Activated T-cell treated with anti-CD3 and anti-CD28 coated beads, Interleukin-2, amount 50 U/mL, for 4 hours (primary cell): ENCODE measurements at regions not wholly inside any gene's neighbourhood (a gene's known extent, or its start where the extent isn't known, plus 50 kb on each side); places are given as distances from the start of the nearest gene placed in this dataset.

Source experiments
- ATAC-seq, 2 donors: fragments of 200-7000 bp; cut with Tn5 transposase; one replicate each; pipeline ENCODE4 v1.10.0; 2021
- DNase-seq: peaks from one replicate; pipeline ENCODE4 v3.0.0-alpha.2; 2020
- H3K27me3 Mint-ChIP-seq: one replicate; pipeline ENCODE4 v1.8.0; 2021; ENCODE audit warnings: low read depth, mixed read lengths
- H3K36me3 Mint-ChIP-seq: one replicate; pipeline ENCODE4 v1.8.0; 2022; ENCODE audit warnings: mixed read lengths; ENCODE audit not compliant: insufficient read depth
- H3K4me1 Mint-ChIP-seq: one replicate; pipeline ENCODE4 v1.8.0; 2021; ENCODE audit warnings: low read depth, mixed read lengths
- H3K4me3 Mint-ChIP-seq: one replicate; pipeline ENCODE4 v1.8.0; 2021; ENCODE audit warnings: mild to moderate bottlenecking, moderate library complexity, mixed read lengths
- H3K9me3 Mint-ChIP-seq: one replicate; pipeline ENCODE4 v1.8.0; 2021; ENCODE audit warnings: mixed read lengths

- H3K9me3 Mint-ChIP-seq: peaks cover 15% of the 10 kb centered on the region
- H3K4me1 Mint-ChIP-seq: peaks cover 11% of the 10 kb centered on the region
- DNase-seq (no peak), ATAC-seq (no peak)
- no peaks in the 10 kb centered on the region for H3K27me3 Mint-ChIP-seq
- no peaks in the 10 kb centered on the region for H3K36me3 Mint-ChIP-seq
- no peak overlapping the region for H3K4me3 Mint-ChIP-seq
Observed at GRCh38 chr21:34205811-34206571, 132.6 kb downstream of the MRPS6 start.

DNA sequence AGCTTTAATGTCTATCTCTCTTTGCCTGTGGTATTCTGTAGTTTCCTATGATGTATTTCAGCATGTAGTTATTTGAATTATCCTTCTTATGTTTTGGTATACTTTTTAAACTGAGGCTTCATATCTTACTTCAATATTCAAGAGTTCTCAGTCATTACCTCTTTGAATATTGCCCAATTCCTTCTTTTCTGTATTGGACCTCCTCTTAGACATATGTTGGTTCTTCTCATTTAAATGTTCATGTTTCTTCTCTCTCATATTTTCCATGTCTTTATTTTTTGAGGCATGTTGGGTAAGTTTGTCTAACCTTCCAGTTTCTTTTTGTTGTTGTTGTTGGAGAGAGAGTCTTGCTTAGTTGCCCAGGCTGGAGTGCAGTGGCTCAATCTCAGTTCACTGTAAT, 140.6 kb downstream of the MRPS6 start:
- Mint-ChIP-seq H3K36me3 (no peaks in the 10 kb centered on the region), H3K27me3 (peaks cover 6% of the 10 kb centered on the region), H3K4me3 (no peak overlapping the region), H3K9me3 (peaks cover 23% of the 10 kb centered on the region), H3K4me1 (no peaks in the 10 kb centered on the region)
- DNase-seq: no peak
- no peak for ATAC-seq

DNA sequence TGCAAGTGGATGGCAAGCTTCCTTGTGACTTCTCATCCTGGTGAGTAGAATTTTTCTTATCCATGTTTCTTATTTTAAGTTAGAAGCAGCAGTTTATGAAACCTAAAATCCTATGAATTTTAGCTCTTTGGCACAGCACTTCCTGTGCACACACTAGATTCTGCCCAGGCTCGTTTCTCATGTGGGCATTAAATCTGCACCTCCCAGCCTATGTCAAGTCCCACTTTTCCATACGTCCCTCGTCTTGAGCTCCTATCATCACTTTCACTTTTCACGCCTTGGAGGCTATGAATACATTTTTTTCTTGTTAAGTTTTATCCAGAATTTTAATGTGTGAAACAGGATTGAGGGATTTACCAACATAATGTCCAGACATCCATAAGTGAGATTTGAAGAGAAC, 142.1 kb downstream of the MRPS6 start:
- H3K4me3 Mint-ChIP-seq: no peak overlapping the region
- H3K9me3 Mint-ChIP-seq: peaks cover 10% of the 10 kb centered on the region
- ATAC-seq (no peak), DNase-seq (no peak)
- no peaks in the 10 kb centered on the region for H3K4me1 Mint-ChIP-seq
- peaks cover 6% of the 10 kb centered on the region for H3K27me3 Mint-ChIP-seq
- no peaks in the 10 kb centered on the region for H3K36me3 Mint-ChIP-seq

DNA sequence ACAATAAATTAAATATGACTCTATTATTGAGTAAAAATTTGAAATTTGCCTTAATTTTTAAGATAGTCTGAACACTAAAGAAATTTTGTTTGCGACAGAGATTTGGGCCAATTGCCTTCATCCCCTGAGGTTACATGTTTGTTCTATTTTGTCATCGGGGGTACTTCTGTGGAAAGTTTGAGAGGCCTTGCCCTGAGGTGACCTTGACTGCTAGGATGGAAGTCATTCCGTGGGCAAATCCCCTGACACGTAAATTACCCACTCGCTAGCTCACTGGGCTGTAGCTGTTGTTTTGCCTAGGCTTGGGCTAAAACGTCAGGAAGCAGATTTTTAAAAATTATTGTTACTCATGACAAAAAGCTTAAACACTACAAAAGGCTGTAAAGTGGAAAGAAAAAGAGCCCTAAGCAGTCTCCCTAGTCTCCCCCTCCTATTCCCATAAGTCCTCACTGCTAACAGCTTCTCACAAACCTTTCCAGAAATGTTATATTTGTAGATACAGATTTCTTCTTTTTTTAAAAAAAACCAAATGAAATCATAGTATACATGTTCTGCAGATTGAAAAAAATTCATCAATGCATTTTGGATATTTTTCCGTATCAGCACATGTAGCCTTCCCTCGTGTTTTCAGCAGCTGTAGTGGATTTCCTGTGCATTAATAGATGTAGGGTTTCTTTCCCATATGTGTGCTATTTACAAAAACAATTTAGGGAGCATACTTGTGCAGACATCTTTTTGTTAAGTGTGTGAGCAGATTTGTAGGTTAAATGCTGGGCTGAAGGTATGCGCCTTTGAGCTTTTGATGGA, 142.7 kb downstream of the MRPS6 start:
- no peak for ATAC-seq
- Mint-ChIP-seq H3K27me3 (peaks cover 6% of the 10 kb centered on the region), H3K9me3 (peaks cover 9% of the 10 kb centered on the region), H3K4me1 (no peaks in the 10 kb centered on the region), H3K36me3 (no peaks in the 10 kb centered on the region), H3K4me3 (no peak overlapping the region)
- DNase-seq: no peak

DNA sequence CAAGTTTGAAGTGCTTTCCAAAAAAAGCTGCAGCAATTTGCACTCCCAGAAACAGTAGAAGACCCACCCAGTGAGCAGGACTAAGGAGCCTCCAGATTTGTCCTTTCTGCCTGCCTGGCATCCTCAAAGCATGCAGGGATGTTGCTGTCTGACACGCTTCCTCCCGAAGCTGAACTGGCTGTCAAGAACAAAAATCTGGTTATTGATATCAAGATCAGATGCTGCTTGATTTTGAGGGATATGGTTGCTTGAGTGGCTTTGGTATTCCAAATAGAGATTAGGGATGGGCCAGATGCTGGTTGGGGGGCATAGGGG, 143.3 kb downstream of the MRPS6 start:
- H3K4me3 Mint-ChIP-seq: no peak overlapping the region
- ATAC-seq (no peak), DNase-seq (no peak)
- H3K9me3 Mint-ChIP-seq: peaks cover 9% of the 10 kb centered on the region
- H3K4me1 Mint-ChIP-seq: no peaks in the 10 kb centered on the region
- no peaks in the 10 kb centered on the region for H3K36me3 Mint-ChIP-seq
- peaks cover 2% of the 10 kb centered on the region for H3K27me3 Mint-ChIP-seq

GRCh38 chr21:34217263-34217662, 143.9 kb downstream of the MRPS6 start:
- ATAC-seq: no peak
- H3K36me3 Mint-ChIP-seq: no peaks in the 10 kb centered on the region
- DNase-seq: no peak
- no peaks in the 10 kb centered on the region for H3K4me1 Mint-ChIP-seq
- peaks cover 2% of the 10 kb centered on the region for H3K27me3 Mint-ChIP-seq
- no peak overlapping the region for H3K4me3 Mint-ChIP-seq
- H3K9me3 Mint-ChIP-seq: peaks cover 9% of the 10 kb centered on the region

DNA sequence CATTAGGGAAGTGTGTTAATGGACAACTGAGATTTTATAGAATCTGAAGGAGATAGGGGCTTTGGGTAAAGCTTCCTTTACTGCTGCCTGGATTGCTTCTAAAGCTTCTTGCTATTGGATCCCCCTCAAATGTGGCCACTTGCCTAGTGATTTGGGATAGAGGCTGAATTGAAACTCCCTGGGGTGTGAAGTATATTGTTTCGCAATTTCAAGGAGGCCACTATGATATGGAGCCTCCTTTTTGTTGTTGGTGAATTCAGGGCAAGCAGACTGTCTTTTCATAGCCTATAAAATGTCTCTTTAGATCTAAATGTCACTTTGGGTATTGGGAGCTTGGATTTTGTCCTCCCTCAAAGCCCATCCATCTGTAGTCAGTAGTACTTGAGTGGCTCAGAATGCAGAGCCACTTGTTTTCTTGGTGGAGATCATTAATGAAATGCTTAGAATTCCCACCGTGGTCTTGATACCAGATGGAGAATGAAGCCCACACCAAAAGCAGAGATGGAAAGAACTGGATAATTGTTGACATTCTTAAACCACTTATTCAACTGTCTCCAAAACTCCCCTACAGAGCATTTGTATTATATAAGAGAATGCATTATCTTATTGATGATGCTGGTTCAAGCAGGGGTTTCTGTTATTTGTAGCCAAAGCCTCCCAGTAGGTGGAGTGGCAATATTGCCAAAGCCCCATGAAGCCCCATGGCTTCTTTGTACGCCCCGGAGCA, 144.3 kb upstream of the KCNE2 start:
- Mint-ChIP-seq H3K27me3 (peaks cover 2% of the 10 kb centered on the region), H3K4me3 (no peak overlapping the region), H3K9me3 (peaks cover 3% of the 10 kb centered on the region), H3K4me1 (no peaks in the 10 kb centered on the region), H3K36me3 (no peaks in the 10 kb centered on the region)
- ATAC-seq (no peak), DNase-seq (no peak)

- Mint-ChIP-seq H3K36me3 (no peaks in the 10 kb centered on the region), H3K27me3 (peaks cover 2% of the 10 kb centered on the region), H3K4me3 (no peak overlapping the region), H3K9me3 (no peaks in the 10 kb centered on the region), H3K4me1 (no peaks in the 10 kb centered on the region)
- no peak for DNase-seq
- ATAC-seq: no peak
Observed at GRCh38 chr21:34220556-34221195, 143.1 kb upstream of the KCNE2 start.

- DNase-seq: no peak
- H3K36me3 Mint-ChIP-seq: no peaks in the 10 kb centered on the region
- no peak for ATAC-seq
- no peaks in the 10 kb centered on the region for H3K9me3 Mint-ChIP-seq
- no peak overlapping the region for H3K4me3 Mint-ChIP-seq
- peaks cover 2% of the 10 kb centered on the region for H3K27me3 Mint-ChIP-seq
- H3K4me1 Mint-ChIP-seq: no peaks in the 10 kb centered on the region
Observed at GRCh38 chr21:34221331-34222030, 142.3 kb upstream of the KCNE2 start.

DNA sequence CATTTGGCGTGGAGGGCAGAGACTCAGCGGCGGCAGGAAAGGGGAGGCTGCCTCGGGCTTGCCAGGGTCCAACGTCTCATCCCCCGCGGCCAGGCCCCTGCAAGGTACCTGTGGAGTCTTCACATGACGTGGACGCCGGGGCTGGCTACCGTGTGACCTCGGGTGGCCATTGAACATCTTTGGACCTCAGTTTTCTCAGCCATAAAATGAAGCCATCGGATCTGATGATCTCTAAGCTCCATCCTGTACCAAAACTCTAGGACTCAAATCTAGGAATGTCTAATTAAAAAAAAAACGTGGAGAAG, 141.8 kb upstream of the KCNE2 start:
- ATAC-seq: no peak
- Mint-ChIP-seq H3K9me3 (no peaks in the 10 kb centered on the region), H3K4me3 (no peak overlapping the region), H3K36me3 (no peaks in the 10 kb centered on the region), H3K27me3 (no peaks in the 10 kb centered on the region), H3K4me1 (no peaks in the 10 kb centered on the region)
- DNase-seq: no peak

DNA sequence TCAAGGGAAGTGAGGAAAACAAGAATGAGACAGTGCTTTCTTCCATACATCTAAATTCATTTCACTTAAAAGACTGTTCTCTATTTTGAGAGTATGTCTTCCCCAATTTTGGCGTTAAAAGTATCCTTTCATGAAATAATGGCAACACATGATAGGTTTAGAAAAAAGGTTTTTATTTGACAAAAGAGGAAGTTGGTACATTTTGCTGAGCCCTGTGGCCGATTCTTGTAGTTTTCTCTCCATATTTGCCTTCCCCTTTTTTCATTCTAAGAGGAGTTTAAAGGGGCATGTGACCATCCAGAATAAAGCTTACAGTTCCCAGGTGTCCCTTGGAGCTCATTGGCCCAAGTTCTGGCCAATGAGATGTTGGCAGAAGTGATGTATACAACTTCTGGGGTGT, 140.4 kb upstream of the KCNE2 start:
- no peaks in the 10 kb centered on the region for H3K27me3 Mint-ChIP-seq
- H3K9me3 Mint-ChIP-seq: no peaks in the 10 kb centered on the region
- ATAC-seq (no peak), DNase-seq (no peak)
- H3K36me3 Mint-ChIP-seq: no peaks in the 10 kb centered on the region
- H3K4me1 Mint-ChIP-seq: no peaks in the 10 kb centered on the region
- no peak overlapping the region for H3K4me3 Mint-ChIP-seq

- ATAC-seq: no peak
- Mint-ChIP-seq H3K4me3 (no peak overlapping the region), H3K9me3 (no peaks in the 10 kb centered on the region), H3K4me1 (no peaks in the 10 kb centered on the region), H3K27me3 (no peaks in the 10 kb centered on the region), H3K36me3 (no peaks in the 10 kb centered on the region)
- no peak for DNase-seq
Observed at GRCh38 chr21:34227386-34227852, 136.4 kb upstream of the KCNE2 start.

- Mint-ChIP-seq H3K4me3 (no peak overlapping the region), H3K4me1 (no peaks in the 10 kb centered on the region), H3K9me3 (no peaks in the 10 kb centered on the region), H3K36me3 (no peaks in the 10 kb centered on the region), H3K27me3 (no peaks in the 10 kb centered on the region)
- DNase-seq: no peak
- ATAC-seq: no peak
Observed at GRCh38 chr21:34228792-34229191, 135.0 kb upstream of the KCNE2 start.

- H3K4me1 Mint-ChIP-seq: no peaks in the 10 kb centered on the region
- DNase-seq (no peak), ATAC-seq (no peak)
- H3K4me3 Mint-ChIP-seq: no peak overlapping the region
- no peaks in the 10 kb centered on the region for H3K36me3 Mint-ChIP-seq
- peaks cover under 1% of the 10 kb centered on the region for H3K27me3 Mint-ChIP-seq
- no peaks in the 10 kb centered on the region for H3K9me3 Mint-ChIP-seq
Observed at GRCh38 chr21:34229353-34229752, 134.5 kb upstream of the KCNE2 start.
